GM18951 (cell line): ENCODE measurements at regions not wholly inside any gene's neighbourhood (a gene's known extent, or its start where the extent isn't known, plus 50 kb on each side); places are given as distances from the start of the nearest gene placed in this dataset.

Source experiments
- POLR2A ChIP-seq: IDR thresholded peaks from 4 replicates; pipeline ENCODE4 v1.6.1; 2011; ENCODE audit warnings: mild to moderate bottlenecking; ENCODE audit not compliant: insufficient read length, insufficient read depth; ENCODE audit errors: extremely low read depth
- in situ Hi-C: fragments of 300-500 bp; cut with MboI; formaldehyde crosslinking; loops from one replicate; pipeline ENCODE4 v1.12.0; 2022; ENCODE audit warnings: low sequenced_read_pairs, mixed read lengths, inconsistent platforms; ENCODE audit not compliant: unreplicated experiment

- in situ Hi-C loops = no loop called here
These were observed 65.1 kb upstream of the DDX53 start for GRCh38 chrX:22934640-22935039.

GRCh38 chrX:22944945-22945344, 54.8 kb upstream of the DDX53 start:
- in situ Hi-C loops = no loop called here
- TF ChIP-seq POLR2A = no peak

More at GRCh38 chrX:22934640-22935039, 65.1 kb upstream of the DDX53 start:
- TF ChIP-seq POLR2A = no peak
